ENCODE measurements at regions not wholly inside any gene's neighbourhood (a gene's known extent, or its start where the extent isn't known, plus 50 kb on each side); places are given as distances from the start of the nearest gene placed in this dataset.
"Not testable (repeated sequence)": the region's sequence is repeated elsewhere in the genome, so short reads cannot be mapped to it uniquely, and the experiment has no call there.

GRCh38 chr4:187711586-187711985, 284.0 kb upstream of the ZFP42 start:
- 74% methylated on average over 3 of the region's 3 CpGs for WGBS
- DNase-seq (no peak), ATAC-seq (no peak)
- H3K27ac ChIP-seq (ENCODE audit: low read length), result no peak overlapping the region
- H3K27me3 ChIP-seq (ENCODE audit: control insufficient read depth, insufficient read depth), result no peaks in the 10 kb centered on the region
- intact Hi-C loops (cut with DNase I), result no loop called here
- H3K4me3 ChIP-seq (ENCODE audit: low read length), result no peak overlapping the region
- no peaks in the 10 kb centered on the region for H3K9me3 ChIP-seq (ENCODE audit: control insufficient read depth, low read length)
- no peaks in the 10 kb centered on the region for H3K4me1 ChIP-seq (ENCODE audit: control insufficient read depth, insufficient read depth, low read length)

GRCh38 chr4:187714957-187715356, 280.6 kb upstream of the ZFP42 start:
- WGBS, result 90% methylated on average over 5 of the region's 5 CpGs
- no peak overlapping the region for H3K27ac ChIP-seq (ENCODE audit: low read length)
- no peaks in the 10 kb centered on the region for H3K4me1 ChIP-seq (ENCODE audit: control insufficient read depth, insufficient read depth, low read length)
- DNase-seq (no peak), ATAC-seq (no peak)
- intact Hi-C loops (cut with DNase I), result no loop called here
- no peaks in the 10 kb centered on the region for H3K27me3 ChIP-seq (ENCODE audit: control insufficient read depth, insufficient read depth)
- no peaks in the 10 kb centered on the region for H3K9me3 ChIP-seq (ENCODE audit: control insufficient read depth, low read length)
- no peak overlapping the region for H3K4me3 ChIP-seq (ENCODE audit: low read length)

DNA sequence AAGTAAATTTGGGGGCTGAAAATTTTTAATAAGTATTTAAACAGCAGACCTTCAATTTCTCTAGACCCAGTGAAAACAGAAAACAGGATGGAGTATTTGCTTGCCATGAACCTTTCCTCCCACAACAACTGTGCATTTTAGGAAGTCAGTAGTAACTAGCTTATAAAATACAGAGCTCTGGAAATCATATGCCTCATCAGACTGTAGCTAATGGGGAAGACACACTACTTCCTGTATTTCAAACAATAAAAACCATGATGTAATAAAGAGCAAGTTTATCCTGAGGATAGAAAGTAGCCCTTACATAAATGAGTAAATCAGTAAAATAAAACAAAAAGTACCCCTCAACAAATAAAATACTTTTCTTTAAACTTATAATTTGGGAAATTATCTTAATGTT, 280.1 kb upstream of the ZFP42 start:
- intact Hi-C loops (cut with DNase I), result no loop called here
- Histone ChIP-seq H3K27ac (ENCODE audit: low read length) (no peak overlapping the region), H3K4me1 (ENCODE audit: control insufficient read depth, insufficient read depth, low read length) (no peaks in the 10 kb centered on the region), H3K4me3 (ENCODE audit: low read length) (no peak overlapping the region), H3K27me3 (ENCODE audit: control insufficient read depth, insufficient read depth) (no peaks in the 10 kb centered on the region), H3K9me3 (ENCODE audit: control insufficient read depth, low read length) (no peaks in the 10 kb centered on the region)
- ATAC-seq (no peak), DNase-seq (no peak)

DNA sequence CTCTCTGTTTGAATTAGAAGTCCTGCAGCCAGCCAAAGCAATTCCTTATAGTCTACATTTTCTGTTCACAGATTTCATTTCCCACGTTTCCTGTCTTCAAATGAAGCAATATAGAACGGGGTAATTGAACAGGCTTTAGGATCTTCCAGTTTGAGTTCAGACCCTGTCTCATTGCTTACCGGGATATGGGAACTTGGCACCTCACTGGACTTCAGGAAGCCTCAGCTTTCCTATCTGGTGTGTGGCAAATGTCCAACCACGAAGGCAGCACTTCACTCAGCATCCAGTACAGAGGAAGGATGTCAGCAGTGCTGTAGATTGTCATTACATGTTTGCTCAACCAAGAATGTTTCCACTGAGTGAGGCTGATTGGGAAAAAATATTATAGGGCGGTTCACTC, 271.1 kb upstream of the ZFP42 start:
- WGBS, result 30% methylated on average over 5 of the region's 5 CpGs
- no peak overlapping the region for H3K4me3 ChIP-seq (ENCODE audit: low read length)
- no peaks in the 10 kb centered on the region for H3K27me3 ChIP-seq (ENCODE audit: control insufficient read depth, insufficient read depth)
- ATAC-seq, result no peak
- no peaks in the 10 kb centered on the region for H3K4me1 ChIP-seq (ENCODE audit: control insufficient read depth, insufficient read depth, low read length)
- no peaks in the 10 kb centered on the region for H3K9me3 ChIP-seq (ENCODE audit: control insufficient read depth, low read length)
- intact Hi-C loops (cut with DNase I), result no loop called here
- H3K27ac ChIP-seq (ENCODE audit: low read length), result no peak overlapping the region
- DNase-seq, result no peak

GRCh38 chr4:187726485-187726884, 269.1 kb upstream of the ZFP42 start:
- 88% methylated on average over 6 of the region's 6 CpGs for WGBS

DNA sequence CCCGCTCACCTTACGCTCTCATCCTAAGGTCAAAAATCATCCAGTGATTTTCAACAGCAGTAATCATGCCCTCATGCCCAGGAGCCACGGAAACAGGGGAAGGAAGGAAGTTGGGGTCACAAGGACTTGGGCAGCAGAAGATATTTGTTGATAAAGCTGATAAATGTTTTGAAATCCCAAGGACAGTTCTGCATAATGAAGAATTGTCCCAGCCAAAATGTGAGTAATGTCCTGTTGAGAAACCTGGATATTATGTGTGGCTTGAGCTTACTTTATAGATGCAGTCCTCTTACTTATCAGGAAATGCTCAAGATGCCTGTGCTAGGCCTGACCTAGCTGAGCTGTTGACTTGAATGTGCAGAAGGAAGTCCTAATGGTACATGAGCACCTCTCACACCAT, 263.0 kb upstream of the ZFP42 start:
- intact Hi-C loops (cut with DNase I), result no loop called here
- no peak overlapping the region for H3K4me3 ChIP-seq (ENCODE audit: low read length)
- ATAC-seq (no peak), DNase-seq (no peak)
- H3K27me3 ChIP-seq (ENCODE audit: control insufficient read depth, insufficient read depth), result no peaks in the 10 kb centered on the region
- no peaks in the 10 kb centered on the region for H3K9me3 ChIP-seq (ENCODE audit: control insufficient read depth, low read length)
- no peak overlapping the region for H3K27ac ChIP-seq (ENCODE audit: low read length)
- WGBS, result 62% methylated on average over 3 of the region's 3 CpGs
- H3K4me1 ChIP-seq (ENCODE audit: control insufficient read depth, insufficient read depth, low read length), result no peaks in the 10 kb centered on the region

More at GRCh38 chr4:187726485-187726884, 269.1 kb upstream of the ZFP42 start:
- intact Hi-C loops (cut with DNase I), result no loop called here
- ATAC-seq (no peak), DNase-seq (no peak)
- H3K27ac ChIP-seq (ENCODE audit: low read length), result no peak overlapping the region
- no peaks in the 10 kb centered on the region for H3K27me3 ChIP-seq (ENCODE audit: control insufficient read depth, insufficient read depth)
- H3K4me3 ChIP-seq (ENCODE audit: low read length), result no peak overlapping the region
- no peaks in the 10 kb centered on the region for H3K4me1 ChIP-seq (ENCODE audit: control insufficient read depth, insufficient read depth, low read length)
- no peaks in the 10 kb centered on the region for H3K9me3 ChIP-seq (ENCODE audit: control insufficient read depth, low read length)

- Histone ChIP-seq H3K4me3 (ENCODE audit: low read length) (no peak overlapping the region), H3K27me3 (ENCODE audit: control insufficient read depth, insufficient read depth) (no peaks in the 10 kb centered on the region), H3K4me1 (ENCODE audit: control insufficient read depth, insufficient read depth, low read length) (no peaks in the 10 kb centered on the region), H3K27ac (ENCODE audit: low read length) (no peak overlapping the region), H3K9me3 (ENCODE audit: control insufficient read depth, low read length) (no peaks in the 10 kb centered on the region)
- 82% methylated on average over 1 of the region's 1 CpG for WGBS
- DNase-seq, result no peak
- no peak for ATAC-seq
- intact Hi-C loops (cut with DNase I), result no loop called here
These were observed 255.8 kb upstream of the ZFP42 start for GRCh38 chr4:187739771-187740170.

DNA sequence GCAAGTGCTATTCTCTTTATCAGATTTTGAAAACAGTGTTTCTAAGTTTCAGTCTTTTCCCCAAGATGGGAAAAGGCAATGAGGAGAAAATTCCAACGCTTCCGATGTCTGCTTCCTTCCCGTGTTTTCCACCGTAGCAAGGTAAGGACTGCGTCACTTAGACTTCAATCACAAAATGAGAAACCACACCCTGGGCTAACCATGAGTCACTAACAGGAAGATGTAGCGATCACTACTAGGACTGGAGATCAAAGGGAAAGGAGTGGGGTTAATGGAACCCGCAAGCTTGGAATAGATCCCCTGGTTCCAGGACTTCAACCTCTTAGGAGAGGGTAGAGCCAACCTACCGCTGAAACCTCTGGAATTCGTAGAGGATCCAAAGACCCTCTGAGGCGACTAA, 250.7 kb upstream of the ZFP42 start:
- ATAC-seq, result no peak
- intact Hi-C loops (cut with DNase I), result no loop called here
- no peak overlapping the region for H3K27ac ChIP-seq (ENCODE audit: low read length)
- no peak overlapping the region for H3K4me3 ChIP-seq (ENCODE audit: low read length)
- DNase-seq, result no peak
- 95% methylated on average over 10 of the region's 10 CpGs for WGBS
- no peaks in the 10 kb centered on the region for H3K4me1 ChIP-seq (ENCODE audit: control insufficient read depth, insufficient read depth, low read length)
- no peaks in the 10 kb centered on the region for H3K9me3 ChIP-seq (ENCODE audit: control insufficient read depth, low read length)
- H3K27me3 ChIP-seq (ENCODE audit: control insufficient read depth, insufficient read depth), result no peaks in the 10 kb centered on the region

- DNase-seq; H3K27ac ChIP-seq (ENCODE audit: low read length); ATAC-seq; H3K4me3 ChIP-seq (ENCODE audit: low read length); H3K4me1 ChIP-seq (ENCODE audit: control insufficient read depth, insufficient read depth, low read length); H3K9me3 ChIP-seq (ENCODE audit: control insufficient read depth, low read length); intact Hi-C loops (cut with DNase I); H3K27me3 ChIP-seq (ENCODE audit: control insufficient read depth, insufficient read depth): not testable (repeated sequence)
- 69% methylated on average over 1 of the region's 1 CpG for WGBS
These were observed 244.9 kb upstream of the ZFP42 start for GRCh38 chr4:187750652-187751051.

DNA sequence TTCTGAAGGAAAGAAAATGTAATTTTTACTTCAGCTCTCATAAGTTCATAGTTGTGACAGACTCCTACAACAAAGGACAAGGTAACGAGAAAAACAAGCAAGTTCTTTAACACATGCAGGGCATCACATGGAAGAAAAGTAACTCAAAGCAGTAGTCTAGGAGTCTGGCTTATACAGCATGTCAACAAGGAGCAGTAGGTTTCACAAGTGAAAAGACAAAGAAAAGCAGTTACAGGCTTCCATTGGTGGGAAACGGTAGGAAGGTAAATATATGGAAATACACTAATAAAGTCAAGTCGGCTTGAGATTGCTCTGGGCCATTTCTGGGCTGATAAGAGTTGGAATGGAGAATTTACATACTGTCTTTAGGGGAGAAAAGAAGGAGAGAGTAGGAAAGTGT, 228.4 kb upstream of the ZFP42 start:
- intact Hi-C loops (cut with DNase I), result no loop called here
- no peak overlapping the region for H3K4me3 ChIP-seq (ENCODE audit: low read length)
- no peaks in the 10 kb centered on the region for H3K27me3 ChIP-seq (ENCODE audit: control insufficient read depth, insufficient read depth)
- ATAC-seq, result no peak
- no peaks in the 10 kb centered on the region for H3K9me3 ChIP-seq (ENCODE audit: control insufficient read depth, low read length)
- no peak for DNase-seq
- H3K27ac ChIP-seq (ENCODE audit: low read length), result no peak overlapping the region
- no peaks in the 10 kb centered on the region for H3K4me1 ChIP-seq (ENCODE audit: control insufficient read depth, insufficient read depth, low read length)
- WGBS, result 59% methylated on average over 3 of the region's 3 CpGs

GRCh38 chr4:187767687-187768086, 227.9 kb upstream of the ZFP42 start:
- no peak for DNase-seq
- no peak for ATAC-seq
- Histone ChIP-seq H3K4me3 (ENCODE audit: low read length) (no peak overlapping the region), H3K4me1 (ENCODE audit: control insufficient read depth, insufficient read depth, low read length) (no peaks in the 10 kb centered on the region), H3K27me3 (ENCODE audit: control insufficient read depth, insufficient read depth) (no peaks in the 10 kb centered on the region), H3K9me3 (ENCODE audit: control insufficient read depth, low read length) (no peaks in the 10 kb centered on the region), H3K27ac (ENCODE audit: low read length) (no peak overlapping the region)
- intact Hi-C loops (cut with DNase I), result no loop called here

DNA sequence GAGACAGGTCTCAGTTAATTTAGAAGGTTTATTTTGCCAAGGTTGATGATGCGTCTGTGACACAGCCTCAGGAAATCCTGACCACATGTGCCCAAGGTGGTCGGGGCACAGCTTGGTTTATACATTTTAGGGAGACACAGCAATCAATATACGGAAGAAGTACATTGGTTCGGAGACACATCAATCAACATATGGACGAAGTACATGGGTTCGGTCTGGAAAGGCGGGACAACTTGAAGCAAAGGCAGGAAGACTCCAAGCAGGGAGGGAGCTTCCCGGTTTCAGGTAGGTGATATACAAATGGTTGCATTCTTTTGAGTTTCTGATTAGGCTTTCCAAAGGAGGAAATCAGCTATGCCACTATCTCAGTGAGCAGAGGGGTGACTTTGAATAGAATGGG, 225.2 kb upstream of the ZFP42 start:
- Histone ChIP-seq H3K27ac (ENCODE audit: low read length) (no peak overlapping the region), H3K9me3 (ENCODE audit: control insufficient read depth, low read length) (no peaks in the 10 kb centered on the region), H3K4me3 (ENCODE audit: low read length) (no peak overlapping the region), H3K4me1 (ENCODE audit: control insufficient read depth, insufficient read depth, low read length) (no peaks in the 10 kb centered on the region), H3K27me3 (ENCODE audit: control insufficient read depth, insufficient read depth) (no peaks in the 10 kb centered on the region)
- ATAC-seq (no peak), DNase-seq (no peak)
- intact Hi-C loops (cut with DNase I), result no loop called here
- WGBS, result 92% methylated on average over 8 of the region's 8 CpGs

All from right cardiac atrium (tissue), 5 donors.